ENCODE measurements at regions not wholly inside any gene's neighbourhood (a gene's known extent, or its start where the extent isn't known, plus 50 kb on each side); places are given as distances from the start of the nearest gene placed in this dataset.
"Not testable (repeated sequence)": the region's sequence is repeated elsewhere in the genome, so short reads cannot be mapped to it uniquely, and the experiment has no call there.

GRCh38 chr2:89130665-89131308 is 439.3 kb downstream of the RPIA start:
- not testable (repeated sequence) for TF ChIP-seq SUZ12 (IDR thresholded peaks at IDR 0.05; ENCODE audit: extremely low read depth, insufficient read depth, insufficient read length); ZNF274 (IDR thresholded peaks at IDR 0.05; ENCODE audit: low read depth, low read length); YY1 (IDR thresholded peaks at IDR 0.05; ENCODE audit: insufficient read depth, insufficient read length)

All from NT2/D1 (cell line).